WTC11 (cell line): ENCODE measurements at regions not wholly inside any gene's neighbourhood (a gene's known extent, or its start where the extent isn't known, plus 50 kb on each side); places are given as distances from the start of the nearest gene placed in this dataset.
A peak's percentile ranks its signal among the peaks of the same experiment; 100 is the strongest.

Experiments used
- ATAC-seq: fragments of 200-7000 bp; cut with Tn5 transposase; 2 replicates; pipeline ENCODE4 v1.10.0; 2021; ENCODE audit warnings: mild to moderate bottlenecking, moderate library complexity
- CTCF ChIA-PET: fragments of 300-600 bp; sonication (Branson Sonifier 250); formaldehyde crosslinking; loops from one replicate; lab custom pipeline; 2021; ENCODE audit warnings: antibody characterized with exemption; lab: Charles Lee
- POLR2A ChIA-PET: fragments of 350-600 bp; sonication (Branson Sonifier 250); formaldehyde crosslinking; loops from one replicate; lab custom pipeline; 2021; ENCODE audit warnings: antibody characterized with exemption; lab: Charles Lee
- DNase-seq: peaks from one replicate; pipeline ENCODE4 v3.0.0; 2021; ENCODE audit warnings: low spot score
- H3K27ac Mint-ChIP-seq: 2 replicates; pipeline ENCODE4 v1.8.0; 2021; ENCODE audit warnings: mixed read lengths
- H3K27me3 Mint-ChIP-seq: 2 replicates; pipeline ENCODE4 v1.8.0; 2021; ENCODE audit warnings: low read depth, mild to moderate bottlenecking, moderate library complexity, mixed read lengths
- H3K36me3 Mint-ChIP-seq: 2 replicates; pipeline ENCODE4 v1.8.0; 2021; ENCODE audit warnings: mixed read lengths
- H3K4me1 Mint-ChIP-seq: 2 replicates; pipeline ENCODE4 v1.8.0; 2022; ENCODE audit warnings: mixed read lengths
- H3K4me3 Mint-ChIP-seq: 2 replicates; pipeline ENCODE4 v1.8.0; 2021; ENCODE audit warnings: mild to moderate bottlenecking, moderate library complexity, mixed read lengths
- H3K9me3 Mint-ChIP-seq: 2 replicates; pipeline ENCODE4 v1.8.0; 2021; ENCODE audit warnings: mixed read lengths
- ATF1 ChIP-seq: sonication (generic); formaldehyde crosslinking; IDR thresholded peaks from 2 replicates; pipeline ENCODE4 v1.8.1; 2023; ENCODE audit warnings: mild to moderate bottlenecking, moderate library complexity, missing genetic modification reagents
- CBFB ChIP-seq: sonication (generic); formaldehyde crosslinking; IDR thresholded peaks from 2 replicates; pipeline ENCODE4 v1.8.1; 2022; ENCODE audit warnings: mild to moderate bottlenecking, low read depth, missing genetic modification reagents
- CREB1 ChIP-seq: sonication (generic); formaldehyde crosslinking; IDR thresholded peaks from 2 replicates; pipeline ENCODE4 v1.8.0; 2023; ENCODE audit warnings: mild to moderate bottlenecking, missing genetic modification reagents
- EMX1 ChIP-seq: fragments of 250-450 bp; sonication (Bioruptor Pico); IDR thresholded peaks from 2 replicates; pipeline ENCODE4 v1.8.0; 2021; ENCODE audit warnings: mild to moderate bottlenecking
- GABPB1 ChIP-seq: sonication (generic); formaldehyde crosslinking; IDR thresholded peaks from 2 replicates; pipeline ENCODE4 v1.8.1; 2023; ENCODE audit warnings: mild to moderate bottlenecking, missing genetic modification reagents
- IRF2 ChIP-seq: sonication (generic); formaldehyde crosslinking; IDR thresholded peaks from 2 replicates; pipeline ENCODE4 v1.8.0; 2022; ENCODE audit warnings: low read depth, missing genetic modification reagents, borderline replicate concordance
- MYBL2 ChIP-seq: sonication (generic); formaldehyde crosslinking; IDR thresholded peaks from 2 replicates; pipeline ENCODE4 v1.8.1; 2023; ENCODE audit warnings: mild to moderate bottlenecking, moderate library complexity, missing genetic modification reagents
- NR2C2 ChIP-seq: sonication (generic); formaldehyde crosslinking; IDR thresholded peaks from 2 replicates; pipeline ENCODE4 v1.8.0; 2022; ENCODE audit warnings: mild to moderate bottlenecking, missing genetic modification reagents
- NR3C1 ChIP-seq: sonication (generic); formaldehyde crosslinking; conservative IDR thresholded peaks from 2 replicates; pipeline ENCODE4 v1.8.1; 2023; ENCODE audit warnings: low read depth, mild to moderate bottlenecking, missing genetic modification reagents
- PRRX2 ChIP-seq: fragments of 250-450 bp; sonication (Bioruptor Pico); IDR thresholded peaks from 2 replicates; pipeline ENCODE4 v1.8.0; 2021; ENCODE audit warnings: mild to moderate bottlenecking
- SMAD3 ChIP-seq: sonication (generic); formaldehyde crosslinking; IDR thresholded peaks from 2 replicates; pipeline ENCODE4 v1.8.0; 2022; ENCODE audit warnings: missing genetic modification reagents, mild to moderate bottlenecking, borderline replicate concordance
- TEAD4 ChIP-seq: sonication (generic); formaldehyde crosslinking; IDR thresholded peaks from 2 replicates; pipeline ENCODE4 v1.8.0; 2022; ENCODE audit warnings: mild to moderate bottlenecking, missing genetic modification reagents
- TP53 ChIP-seq: sonication (generic); formaldehyde crosslinking; IDR thresholded peaks from 2 replicates; pipeline ENCODE4 v1.8.1; 2023; ENCODE audit warnings: mild to moderate bottlenecking, missing genetic modification reagents
- ZNF138 ChIP-seq: sonication (generic); formaldehyde crosslinking; conservative IDR thresholded peaks from 2 replicates; pipeline ENCODE4 v1.8.1; 2022; ENCODE audit warnings: mild to moderate bottlenecking, moderate library complexity, missing genetic modification reagents
- ZNF219 ChIP-seq: sonication (generic); formaldehyde crosslinking; IDR thresholded peaks from 2 replicates; pipeline ENCODE4 v1.8.0; 2023; ENCODE audit warnings: missing genetic modification reagents, mild to moderate bottlenecking, borderline replicate concordance
- ZNF263 ChIP-seq: sonication (generic); formaldehyde crosslinking; IDR thresholded peaks from 2 replicates; pipeline ENCODE4 v1.8.1; 2022; ENCODE audit warnings: low read depth, mild to moderate bottlenecking, moderate library complexity, missing genetic modification reagents
- ZNF416 ChIP-seq: fragments of 250-450 bp; sonication (Bioruptor Pico); IDR thresholded peaks from 2 replicates; pipeline ENCODE4 v1.9.0; 2021; ENCODE audit warnings: mild to moderate bottlenecking, inconsistent platforms
- TF ChIP-seq, protein P1 (sequence below): fragments of 250-450 bp; sonication (Bioruptor Pico); conservative IDR thresholded peaks from 2 replicates; pipeline ENCODE4 v1.9.0; 2021; ENCODE audit warnings: mild to moderate bottlenecking
- TF ChIP-seq, protein P2 (sequence below): fragments of 250-450 bp; sonication (Bioruptor Pico); IDR thresholded peaks from 2 replicates; pipeline ENCODE4 v1.9.0; 2021; ENCODE audit warnings: mild to moderate bottlenecking
- TF ChIP-seq, protein P3 (sequence below): sonication (generic); formaldehyde crosslinking; IDR thresholded peaks from 2 replicates; pipeline ENCODE4 v1.8.0; 2023; ENCODE audit warnings: mild to moderate bottlenecking, missing genetic modification reagents
- TF ChIP-seq, protein P4 (sequence below): fragments of 250-450 bp; sonication (Bioruptor Pico); IDR thresholded peaks from 2 replicates; pipeline ENCODE4 v1.9.0; 2021; ENCODE audit warnings: mild to moderate bottlenecking
- TF ChIP-seq, protein P5 (sequence below): fragments of 250-450 bp; sonication (Bioruptor Pico); IDR thresholded peaks from 2 replicates; pipeline ENCODE4 v1.9.0; 2021; ENCODE audit warnings: moderate library complexity, mild to moderate bottlenecking, inconsistent platforms, borderline replicate concordance

DNA sequence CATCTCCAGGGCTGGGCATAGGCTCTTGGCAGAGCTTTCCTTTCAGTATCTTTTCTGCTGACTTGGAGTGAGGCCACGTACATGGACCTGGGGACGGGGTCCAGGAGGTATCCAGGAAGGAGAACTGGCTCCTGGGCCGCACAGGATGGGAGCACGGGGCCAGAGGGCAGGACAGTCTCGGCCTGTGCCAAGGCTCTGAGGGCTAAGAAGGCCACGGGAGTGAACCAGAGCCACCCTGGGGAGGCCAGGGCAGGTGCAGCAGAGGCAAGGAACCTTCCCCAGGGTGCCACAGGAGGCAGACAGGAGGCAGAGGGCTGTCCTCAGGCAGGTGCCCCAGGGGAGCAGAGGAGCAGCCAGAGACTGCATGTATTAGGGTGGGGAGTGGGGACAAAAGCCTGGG lies 50.3 kb downstream of the PLXNA1 start:
- ChIA-PET POLR2A (no interaction called here), CTCF (no interaction called here)
- ATAC-seq (no peak), DNase-seq (no peak)
- Mint-ChIP-seq H3K4me3 (no peak overlapping the region), H3K4me1 (no peaks in the 10 kb centered on the region), H3K9me3 (no peaks in the 10 kb centered on the region), H3K36me3 (peaks cover 2% of the 10 kb centered on the region), H3K27ac (no peak overlapping the region), H3K27me3 (no peaks in the 10 kb centered on the region)
- TF ChIP-seq ZNF219 (CRISPR knock-in tag): no peak
- TF ChIP-seq, protein P1, sequence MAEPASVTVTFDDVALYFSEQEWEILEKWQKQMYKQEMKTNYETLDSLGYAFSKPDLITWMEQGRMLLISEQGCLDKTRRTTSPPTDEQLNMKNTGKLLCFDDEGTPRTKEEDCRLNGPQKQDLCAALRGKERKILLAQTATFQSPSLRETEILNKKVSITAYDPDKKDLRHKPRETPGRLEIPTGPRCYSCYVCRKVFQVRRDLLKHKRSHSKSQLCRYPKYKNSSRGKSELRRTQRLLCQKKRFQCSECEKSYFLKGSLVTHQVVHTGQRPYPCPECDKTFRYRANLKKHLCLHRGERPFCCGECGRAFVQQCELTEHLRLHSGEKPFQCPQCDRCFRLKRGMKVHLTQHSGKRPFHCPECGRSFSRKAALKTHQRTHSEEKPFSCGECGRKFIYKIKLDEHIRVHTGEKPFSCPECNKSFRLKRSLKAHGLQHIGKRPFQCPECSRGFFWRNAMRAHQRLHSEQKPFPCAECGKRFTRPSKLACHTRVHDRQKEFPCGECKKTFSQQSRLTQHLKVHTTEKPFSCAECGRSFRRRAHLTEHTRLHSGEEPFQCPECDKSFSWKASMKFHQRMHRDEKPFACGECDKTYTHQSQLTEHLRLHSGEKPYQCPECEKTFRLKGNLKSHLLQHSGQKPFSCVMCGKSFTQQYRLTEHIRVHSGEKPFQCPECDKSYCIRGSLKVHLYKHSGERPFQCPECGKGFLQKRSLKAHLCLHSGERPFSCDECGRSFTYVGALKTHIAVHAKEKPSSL (CRISPR knock-in tag): no peak

DNA sequence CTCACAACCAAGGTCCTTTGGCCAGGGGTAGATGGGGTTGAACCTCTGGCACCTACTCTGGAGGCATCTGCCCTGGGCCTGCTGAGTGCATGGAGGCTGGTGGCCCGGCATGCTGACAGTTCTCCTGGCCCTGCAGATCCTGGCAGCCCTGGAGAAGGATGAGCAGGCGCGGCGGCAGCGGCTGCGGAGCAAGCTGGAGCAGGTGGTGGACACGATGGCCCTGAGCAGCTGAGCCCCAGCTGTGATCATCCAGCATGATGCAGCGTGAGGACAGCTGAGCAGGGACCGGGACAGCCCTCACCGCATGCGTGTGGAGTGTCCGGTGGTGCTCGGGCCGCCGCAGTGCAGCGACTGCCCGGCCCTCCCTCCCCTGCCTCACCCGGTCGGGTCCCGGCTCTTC lies 50.9 kb downstream of the PLXNA1 start:
- Mint-ChIP-seq H3K4me1 (no peaks in the 10 kb centered on the region), H3K27ac (no peak overlapping the region), H3K4me3 (no peak overlapping the region), H3K36me3 (peaks cover 2% of the 10 kb centered on the region), H3K27me3 (no peaks in the 10 kb centered on the region), H3K9me3 (no peaks in the 10 kb centered on the region)
- no peak for ATAC-seq
- no peak for DNase-seq
- ChIA-PET POLR2A (no interaction called here), CTCF (interaction anchor here (0.9 kb wide), 1 partner anchor 354 kb away, joined by 3 read pairs; no protein-coding TSS in a partner anchor)
- TF ChIP-seq MYBL2 (CRISPR knock-in tag): no peak
- TF ChIP-seq, protein P2, sequence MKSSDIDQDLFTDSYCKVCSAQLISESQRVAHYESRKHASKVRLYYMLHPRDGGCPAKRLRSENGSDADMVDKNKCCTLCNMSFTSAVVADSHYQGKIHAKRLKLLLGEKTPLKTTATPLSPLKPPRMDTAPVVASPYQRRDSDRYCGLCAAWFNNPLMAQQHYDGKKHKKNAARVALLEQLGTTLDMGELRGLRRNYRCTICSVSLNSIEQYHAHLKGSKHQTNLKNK (CRISPR knock-in tag): no peak
- no peak for TF ChIP-seq SMAD3 (CRISPR knock-in tag)
- no peak for TF ChIP-seq GABPB1 (CRISPR knock-in tag)
- no peak for TF ChIP-seq NR3C1 (CRISPR knock-in tag)
- TF ChIP-seq, protein P3, sequence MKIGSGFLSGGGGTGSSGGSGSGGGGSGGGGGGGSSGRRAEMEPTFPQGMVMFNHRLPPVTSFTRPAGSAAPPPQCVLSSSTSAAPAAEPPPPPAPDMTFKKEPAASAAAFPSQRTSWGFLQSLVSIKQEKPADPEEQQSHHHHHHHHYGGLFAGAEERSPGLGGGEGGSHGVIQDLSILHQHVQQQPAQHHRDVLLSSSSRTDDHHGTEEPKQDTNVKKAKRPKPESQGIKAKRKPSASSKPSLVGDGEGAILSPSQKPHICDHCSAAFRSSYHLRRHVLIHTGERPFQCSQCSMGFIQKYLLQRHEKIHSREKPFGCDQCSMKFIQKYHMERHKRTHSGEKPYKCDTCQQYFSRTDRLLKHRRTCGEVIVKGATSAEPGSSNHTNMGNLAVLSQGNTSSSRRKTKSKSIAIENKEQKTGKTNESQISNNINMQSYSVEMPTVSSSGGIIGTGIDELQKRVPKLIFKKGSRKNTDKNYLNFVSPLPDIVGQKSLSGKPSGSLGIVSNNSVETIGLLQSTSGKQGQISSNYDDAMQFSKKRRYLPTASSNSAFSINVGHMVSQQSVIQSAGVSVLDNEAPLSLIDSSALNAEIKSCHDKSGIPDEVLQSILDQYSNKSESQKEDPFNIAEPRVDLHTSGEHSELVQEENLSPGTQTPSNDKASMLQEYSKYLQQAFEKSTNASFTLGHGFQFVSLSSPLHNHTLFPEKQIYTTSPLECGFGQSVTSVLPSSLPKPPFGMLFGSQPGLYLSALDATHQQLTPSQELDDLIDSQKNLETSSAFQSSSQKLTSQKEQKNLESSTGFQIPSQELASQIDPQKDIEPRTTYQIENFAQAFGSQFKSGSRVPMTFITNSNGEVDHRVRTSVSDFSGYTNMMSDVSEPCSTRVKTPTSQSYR (CRISPR knock-in tag): no peak
- TF ChIP-seq TP53 (CRISPR knock-in tag): no peak
- no peak for TF ChIP-seq CBFB (CRISPR knock-in tag)

DNA sequence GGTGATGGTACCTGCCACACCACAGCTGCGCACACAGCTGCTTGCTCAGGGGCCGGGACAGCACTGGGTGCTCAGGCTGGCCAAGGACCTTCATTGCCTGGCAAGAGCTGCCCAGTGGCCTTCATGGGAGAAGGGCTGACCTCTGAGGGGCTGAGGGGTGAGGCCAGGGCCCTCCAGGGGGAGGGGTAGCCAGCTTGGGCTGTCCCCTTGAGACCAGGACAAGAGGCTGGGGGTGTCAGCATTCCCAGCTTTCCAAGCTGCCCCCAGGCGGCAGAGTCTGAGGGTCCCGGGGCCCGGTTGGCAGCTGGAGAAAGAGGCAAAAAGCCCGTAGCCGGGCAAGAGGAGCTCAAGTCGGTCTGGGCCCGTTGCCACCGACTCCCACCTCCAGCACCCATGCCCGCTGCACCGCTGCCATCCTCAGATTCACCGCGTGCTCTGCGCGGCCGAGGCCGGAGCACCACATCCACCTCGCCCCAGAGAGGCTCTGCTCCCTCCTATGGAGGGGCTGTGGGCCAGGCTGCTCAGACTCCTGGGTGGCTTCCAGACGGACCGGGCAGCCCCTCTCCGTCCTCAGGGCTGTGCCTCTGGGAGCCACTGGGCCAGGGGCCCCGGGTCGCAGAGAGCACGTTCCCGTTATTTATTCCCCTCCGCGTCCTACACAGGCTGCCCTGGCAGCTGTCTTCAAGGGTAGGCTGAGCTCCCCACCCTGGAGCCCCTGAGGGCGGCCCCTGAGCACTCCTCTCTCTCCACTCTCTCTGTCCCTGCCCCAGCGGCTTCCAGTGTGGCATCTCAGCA lies 51.5 kb downstream of the PLXNA1 start:
- Mint-ChIP-seq H3K9me3 (no peaks in the 10 kb centered on the region), H3K4me3 (no peak overlapping the region), H3K27me3 (no peaks in the 10 kb centered on the region), H3K4me1 (no peaks in the 10 kb centered on the region), H3K27ac (peak overlapping the region; percentile 72; the same call in 1 of the 2 replicates), H3K36me3 (peaks cover 2% of the 10 kb centered on the region)
- no peak for ATAC-seq
- ChIA-PET POLR2A (no interaction called here), CTCF (interaction anchor here (0.9 kb wide), 1 partner anchor 355 kb away, joined by 3 read pairs; no protein-coding TSS in a partner anchor)
- DNase-seq: no peak
- TF ChIP-seq EMX1 (no peak), CREB1 (CRISPR knock-in tag) (no peak), PRRX2 (no peak), IRF2 (CRISPR knock-in tag) (no peak), TEAD4 (CRISPR knock-in tag) (no peak), NR2C2 (CRISPR knock-in tag) (no peak), ZNF138 (no peak), ZNF416 (CRISPR knock-in tag) (no peak), ATF1 (CRISPR knock-in tag) (no peak), ZNF263 (no peak)
- TF ChIP-seq, protein P4, sequence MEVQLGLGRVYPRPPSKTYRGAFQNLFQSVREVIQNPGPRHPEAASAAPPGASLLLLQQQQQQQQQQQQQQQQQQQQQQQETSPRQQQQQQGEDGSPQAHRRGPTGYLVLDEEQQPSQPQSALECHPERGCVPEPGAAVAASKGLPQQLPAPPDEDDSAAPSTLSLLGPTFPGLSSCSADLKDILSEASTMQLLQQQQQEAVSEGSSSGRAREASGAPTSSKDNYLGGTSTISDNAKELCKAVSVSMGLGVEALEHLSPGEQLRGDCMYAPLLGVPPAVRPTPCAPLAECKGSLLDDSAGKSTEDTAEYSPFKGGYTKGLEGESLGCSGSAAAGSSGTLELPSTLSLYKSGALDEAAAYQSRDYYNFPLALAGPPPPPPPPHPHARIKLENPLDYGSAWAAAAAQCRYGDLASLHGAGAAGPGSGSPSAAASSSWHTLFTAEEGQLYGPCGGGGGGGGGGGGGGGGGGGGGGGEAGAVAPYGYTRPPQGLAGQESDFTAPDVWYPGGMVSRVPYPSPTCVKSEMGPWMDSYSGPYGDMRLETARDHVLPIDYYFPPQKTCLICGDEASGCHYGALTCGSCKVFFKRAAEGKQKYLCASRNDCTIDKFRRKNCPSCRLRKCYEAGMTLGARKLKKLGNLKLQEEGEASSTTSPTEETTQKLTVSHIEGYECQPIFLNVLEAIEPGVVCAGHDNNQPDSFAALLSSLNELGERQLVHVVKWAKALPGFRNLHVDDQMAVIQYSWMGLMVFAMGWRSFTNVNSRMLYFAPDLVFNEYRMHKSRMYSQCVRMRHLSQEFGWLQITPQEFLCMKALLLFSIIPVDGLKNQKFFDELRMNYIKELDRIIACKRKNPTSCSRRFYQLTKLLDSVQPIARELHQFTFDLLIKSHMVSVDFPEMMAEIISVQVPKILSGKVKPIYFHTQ (CRISPR knock-in tag): no peak
- TF ChIP-seq, protein P5, sequence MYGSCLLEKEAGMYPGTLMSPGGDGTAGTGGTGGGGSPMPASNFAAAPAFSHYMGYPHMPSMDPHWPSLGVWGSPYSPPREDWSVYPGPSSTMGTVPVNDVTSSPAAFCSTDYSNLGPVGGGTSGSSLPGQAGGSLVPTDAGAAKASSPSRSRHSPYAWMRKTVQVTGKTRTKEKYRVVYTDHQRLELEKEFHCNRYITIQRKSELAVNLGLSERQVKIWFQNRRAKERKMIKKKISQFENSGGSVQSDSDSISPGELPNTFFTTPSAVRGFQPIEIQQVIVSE: no peak
